ENCODE measurements at regions not wholly inside any gene's neighbourhood (a gene's known extent, or its start where the extent isn't known, plus 50 kb on each side); places are given as distances from the start of the nearest gene placed in this dataset.
"Not testable (repeated sequence)": the region's sequence is repeated elsewhere in the genome, so short reads cannot be mapped to it uniquely, and the experiment has no call there.

DNA sequence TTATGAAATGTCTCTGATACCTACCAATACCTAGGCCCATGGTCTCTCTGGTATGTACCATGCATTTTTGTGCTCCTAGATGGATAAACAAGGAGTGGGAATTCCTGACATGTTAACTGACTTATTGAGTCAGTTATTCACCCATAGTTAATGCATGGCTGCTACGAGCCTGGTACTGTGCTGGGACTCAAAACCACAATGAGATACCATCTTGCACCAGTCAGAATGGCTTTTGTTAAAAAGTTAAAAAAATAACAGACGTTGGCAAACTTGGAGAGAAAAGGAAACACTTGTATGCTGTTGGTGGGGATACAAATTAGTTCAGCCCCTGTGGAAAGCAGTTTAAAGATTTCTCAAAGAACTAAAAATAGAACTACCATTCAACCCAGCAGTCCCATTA is 293.8 kb downstream of the OSTF1 start (continued):
- TF ChIP-seq ZMYM4 (CRISPR knock-in tag; IDR thresholded peaks at IDR 0.05) (no peak), HOXD1 (CRISPR knock-in tag; IDR thresholded peaks at IDR 0.05) (no peak), NCOA1 (CRISPR knock-in tag; IDR thresholded peaks at IDR 0.05) (no peak), ZNF354B (CRISPR knock-in tag; IDR thresholded peaks at IDR 0.05) (no peak)

DNA sequence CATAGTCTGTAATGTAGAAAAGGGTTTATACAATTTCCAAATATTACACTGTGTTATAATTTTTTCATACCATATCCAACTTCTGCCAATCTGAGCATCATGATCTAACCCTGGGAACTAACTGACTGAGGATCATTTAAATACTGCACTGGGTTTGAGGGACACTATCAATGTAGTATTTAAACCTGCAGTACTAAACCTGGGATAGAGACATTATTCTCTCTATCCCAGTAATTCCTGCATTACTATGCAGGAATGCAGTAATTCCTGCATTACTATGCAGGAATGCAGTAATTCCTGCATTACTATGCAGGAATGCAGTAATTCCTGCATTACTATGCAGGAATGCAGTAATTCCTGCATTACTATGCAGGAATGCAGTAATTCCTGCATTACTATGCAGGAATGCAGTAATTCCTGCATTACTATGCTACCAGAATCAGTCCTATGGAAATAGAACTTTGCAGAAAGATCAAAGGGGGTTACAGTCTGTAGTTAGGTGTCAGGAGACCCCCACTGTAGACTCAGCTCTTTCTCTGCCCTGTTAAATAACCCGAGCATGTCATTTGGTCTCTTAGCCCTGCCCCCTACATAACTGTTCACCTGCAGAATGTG is 295.2 kb downstream of the OSTF1 start:
- H2AFZ ChIP-seq (ENCODE audit: low read length); FAIRE-seq; H4K20me1 ChIP-seq (ENCODE audit: insufficient read depth, low read length); H3K4me3 ChIP-seq (replicated peaks in 1 of 3; ENCODE audit: insufficient read depth in 1 of 3, low read depth in 2 of 3, low read length in 3 of 3); intact Hi-C loops (cut with micrococcal nuclease; ENCODE audit: unreplicated experiment); CTCF ChIA-PET (ENCODE audit: low intra/inter-chr PET ratio, low total read pairs); POLR2A ChIA-PET; H3K4me1 ChIP-seq (ENCODE audit: insufficient read depth, low read length); H3K27me3 ChIP-seq (ENCODE audit: control insufficient read depth in 1 of 2, insufficient read depth in 2 of 2, low read length in 2 of 2); H3K4me2 ChIP-seq (ENCODE audit: low read depth, low read length); BruUV-seq (replicated peaks); ATAC-seq; H3K9ac ChIP-seq (ENCODE audit: insufficient read depth, low read depth, low read length); H3K36me3 ChIP-seq (replicated peaks in 1 of 2; ENCODE audit: control insufficient read depth in 1 of 2, insufficient read depth in 2 of 2, low read length in 2 of 2); in situ Hi-C loops (cut with HindIII; ENCODE audit: extremely low pct_ligation_motif_present, low pct_unique_long_range_greater_than_20kb); H3K79me2 ChIP-seq (ENCODE audit: insufficient read depth, low read length); H3K27ac ChIP-seq (ENCODE audit: extremely low read length, insufficient read depth, low read length); DNase-seq (ENCODE audit: low spot score): not testable (repeated sequence)
- WGBS (ENCODE audit: low lambda C conversion rate) = 0% methylated on average over 1 of the region's 1 CpG
- H3K9me3 ChIP-seq (ENCODE audit: low read length) = peaks cover 12% of the 10 kb centered on the region; the same call in 1 of the 2 replicates

DNA sequence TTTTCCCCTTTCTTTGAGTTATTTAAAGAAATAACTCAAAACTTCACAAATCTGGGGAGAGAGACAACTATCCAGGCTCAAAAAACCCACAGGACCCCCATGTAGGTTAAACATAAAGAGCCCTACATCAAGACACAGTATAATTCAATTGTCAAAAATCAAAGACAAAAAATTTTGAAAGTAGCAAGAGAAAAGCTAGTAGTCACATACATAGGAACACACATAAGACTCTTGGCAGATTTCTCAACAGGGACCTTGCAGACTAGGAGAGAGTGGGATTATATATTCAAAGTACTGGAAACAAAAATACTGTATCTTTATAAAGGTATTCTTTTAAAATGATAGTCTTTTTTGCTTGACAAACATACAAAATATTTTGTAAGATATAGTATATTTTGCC is 296.9 kb downstream of the OSTF1 start:
- ChIA-PET CTCF (ENCODE audit: low intra/inter-chr PET ratio, low total read pairs) (no interaction called here), POLR2A (no interaction called here)
- ATAC-seq (no peak), FAIRE-seq (no peak), DNase-seq (ENCODE audit: low spot score) (no peak)
- no peaks in the 10 kb centered on the region for H3K27me3 ChIP-seq (ENCODE audit: control insufficient read depth in 1 of 2, insufficient read depth in 2 of 2, low read length in 2 of 2)
- peaks cover 12% of the 10 kb centered on the region; the same call in 1 of the 2 replicates for H3K9me3 ChIP-seq (ENCODE audit: low read length)
- H2AFZ ChIP-seq (ENCODE audit: low read length) = no peak overlapping the region
- no peaks in the 10 kb centered on the region for H4K20me1 ChIP-seq (ENCODE audit: insufficient read depth, low read length)
- BruUV-seq (replicated peaks) = no TSS peak
- no peak overlapping the region for H3K9ac ChIP-seq (ENCODE audit: insufficient read depth, low read depth, low read length)
- no peak overlapping the region for H3K4me2 ChIP-seq (ENCODE audit: low read depth, low read length)
- no peak overlapping the region for H3K27ac ChIP-seq (ENCODE audit: extremely low read length, insufficient read depth, low read length)
- no peak overlapping the region for H3K4me3 ChIP-seq (replicated peaks in 1 of 3; ENCODE audit: insufficient read depth in 1 of 3, low read depth in 2 of 3, low read length in 3 of 3)
- intact Hi-C loops (cut with micrococcal nuclease; ENCODE audit: unreplicated experiment) (no loop called here), in situ Hi-C loops (cut with HindIII; ENCODE audit: extremely low pct_ligation_motif_present, low pct_unique_long_range_greater_than_20kb) (no loop called here)
- no peaks in the 10 kb centered on the region for H3K4me1 ChIP-seq (ENCODE audit: insufficient read depth, low read length)
- no peaks in the 10 kb centered on the region for H3K79me2 ChIP-seq (ENCODE audit: insufficient read depth, low read length)
- H3K36me3 ChIP-seq (replicated peaks in 1 of 2; ENCODE audit: control insufficient read depth in 1 of 2, insufficient read depth in 2 of 2, low read length in 2 of 2) = no peaks in the 10 kb centered on the region
- no peak for TF ChIP-seq JUN (CRISPR knock-in tag; IDR thresholded peaks at IDR 0.05)
- TF ChIP-seq, protein P1, sequence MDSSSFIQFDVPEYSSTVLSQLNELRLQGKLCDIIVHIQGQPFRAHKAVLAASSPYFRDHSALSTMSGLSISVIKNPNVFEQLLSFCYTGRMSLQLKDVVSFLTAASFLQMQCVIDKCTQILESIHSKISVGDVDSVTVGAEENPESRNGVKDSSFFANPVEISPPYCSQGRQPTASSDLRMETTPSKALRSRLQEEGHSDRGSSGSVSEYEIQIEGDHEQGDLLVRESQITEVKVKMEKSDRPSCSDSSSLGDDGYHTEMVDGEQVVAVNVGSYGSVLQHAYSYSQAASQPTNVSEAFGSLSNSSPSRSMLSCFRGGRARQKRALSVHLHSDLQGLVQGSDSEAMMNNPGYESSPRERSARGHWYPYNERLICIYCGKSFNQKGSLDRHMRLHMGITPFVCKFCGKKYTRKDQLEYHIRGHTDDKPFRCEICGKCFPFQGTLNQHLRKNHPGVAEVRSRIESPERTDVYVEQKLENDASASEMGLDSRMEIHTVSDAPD (CRISPR knock-in tag; IDR thresholded peaks at IDR 0.05) = no peak
- TF ChIP-seq, protein P2, sequence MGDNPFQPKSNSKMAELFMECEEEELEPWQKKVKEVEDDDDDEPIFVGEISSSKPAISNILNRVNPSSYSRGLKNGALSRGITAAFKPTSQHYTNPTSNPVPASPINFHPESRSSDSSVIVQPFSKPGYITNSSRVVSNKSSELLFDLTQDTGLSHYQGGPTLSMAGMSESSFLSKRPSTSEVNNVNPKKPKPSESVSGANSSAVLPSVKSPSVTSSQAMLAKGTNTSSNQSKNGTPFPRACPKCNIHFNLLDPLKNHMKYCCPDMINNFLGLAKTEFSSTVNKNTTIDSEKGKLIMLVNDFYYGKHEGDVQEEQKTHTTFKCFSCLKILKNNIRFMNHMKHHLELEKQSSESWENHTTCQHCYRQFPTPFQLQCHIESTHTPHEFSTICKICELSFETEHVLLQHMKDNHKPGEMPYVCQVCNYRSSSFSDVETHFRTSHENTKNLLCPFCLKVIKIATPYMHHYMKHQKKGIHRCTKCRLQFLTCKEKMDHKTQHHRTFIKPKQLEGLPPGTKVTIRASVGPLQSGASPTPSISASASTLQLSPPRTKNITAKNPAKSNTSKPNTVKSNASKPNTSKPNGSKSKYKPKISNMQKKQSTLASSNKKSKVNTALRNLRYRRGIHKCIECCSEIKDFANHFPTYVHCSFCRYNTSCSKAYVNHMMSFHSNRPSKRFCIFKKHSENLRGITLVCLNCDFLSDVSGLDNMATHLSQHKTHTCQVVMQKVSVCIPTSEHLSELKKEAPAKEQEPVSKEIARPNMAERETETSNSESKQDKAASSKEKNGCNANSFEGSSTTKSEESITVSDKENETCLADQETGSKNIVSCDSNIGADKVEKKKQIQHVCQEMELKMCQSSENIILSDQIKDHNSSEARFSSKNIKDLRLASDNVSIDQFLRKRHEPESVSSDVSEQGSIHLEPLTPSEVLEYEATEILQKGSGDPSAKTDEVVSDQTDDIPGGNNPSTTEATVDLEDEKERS (CRISPR knock-in tag; IDR thresholded peaks at IDR 0.05) = no peak
- TF ChIP-seq, protein P3, sequence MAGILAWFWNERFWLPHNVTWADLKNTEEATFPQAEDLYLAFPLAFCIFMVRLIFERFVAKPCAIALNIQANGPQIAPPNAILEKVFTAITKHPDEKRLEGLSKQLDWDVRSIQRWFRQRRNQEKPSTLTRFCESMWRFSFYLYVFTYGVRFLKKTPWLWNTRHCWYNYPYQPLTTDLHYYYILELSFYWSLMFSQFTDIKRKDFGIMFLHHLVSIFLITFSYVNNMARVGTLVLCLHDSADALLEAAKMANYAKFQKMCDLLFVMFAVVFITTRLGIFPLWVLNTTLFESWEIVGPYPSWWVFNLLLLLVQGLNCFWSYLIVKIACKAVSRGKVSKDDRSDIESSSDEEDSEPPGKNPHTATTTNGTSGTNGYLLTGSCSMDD (CRISPR knock-in tag; IDR thresholded peaks at IDR 0.05) = no peak
- no peak for TF ChIP-seq HOXA7 (CRISPR knock-in tag; IDR thresholded peaks at IDR 0.05)
- no peak for TF ChIP-seq ZC3H13 (CRISPR knock-in tag; IDR thresholded peaks at IDR 0.05)
- TF ChIP-seq RFXANK (CRISPR knock-in tag; IDR thresholded peaks at IDR 0.05) = no peak
- TF ChIP-seq EHMT2 (IDR thresholded peaks at IDR 0.05; ENCODE audit: borderline replicate concordance, low read depth, low read length) = no peak
- no peak for TF ChIP-seq ZFP36 (IDR thresholded peaks at IDR 0.05; ENCODE audit: borderline replicate concordance, low read depth, low read length, partially characterized antibody)
